Neutrophil (primary cell): ENCODE measurements at regions not wholly inside any gene's neighbourhood (a gene's known extent, or its start where the extent isn't known, plus 50 kb on each side); places are given as distances from the start of the nearest gene placed in this dataset.

ENCODE experiments used
- H3K27ac ChIP-seq: fragments of 200-600 bp; sonication (generic); 2 replicates; pipeline ENCODE4 v1.5.1; 2016; ENCODE audit warnings: mild to moderate bottlenecking, moderate library complexity
- H3K27me3 ChIP-seq: fragments of 200-600 bp; sonication (generic); 2 replicates; pipeline ENCODE4 v1.6.0; 2016; ENCODE audit warnings: mild to moderate bottlenecking
- H3K36me3 ChIP-seq: fragments of 200-600 bp; sonication (generic); 2 replicates; pipeline ENCODE4 v1.5.1; 2017
- H3K4me1 ChIP-seq, 2 experiments: fragments of 200-600 bp in 1 of 2; sonication (generic) in 1 of 2; 1 replicate in 1 of 2; 2 replicates in 1 of 2; pipeline versions ENCODE4 v1.5.1 to v1.6.1; 2013 to 2016; ENCODE audit warnings: low read depth in 1 of 2, low read length in 1 of 2, mild to moderate bottlenecking in 1 of 2, moderate library complexity in 1 of 2; ENCODE audit not compliant: control insufficient read depth in 1 of 2, insufficient read depth in 1 of 2
- H3K4me3 ChIP-seq, 2 experiments: fragments of 200-600 bp in 1 of 2; sonication (generic) in 1 of 2; 1 replicate in 1 of 2; 2 replicates in 1 of 2; pipeline ENCODE4 v1.5.1; 2013 to 2016; ENCODE audit warnings: low read depth in 1 of 2, low read length in 1 of 2, mild to moderate bottlenecking in 1 of 2, moderate library complexity in 1 of 2
- H3K9me3 ChIP-seq: fragments of 200-600 bp; sonication (generic); 2 replicates; pipeline ENCODE4 v1.5.1; 2016
- TF ChIP-seq, protein P1 (sequence below): fragments of 200-600 bp; sonication (generic); IDR thresholded peaks from 2 replicates; pipeline ENCODE4 v1.5.1; 2016; ENCODE audit warnings: antibody characterized with exemption

DNA sequence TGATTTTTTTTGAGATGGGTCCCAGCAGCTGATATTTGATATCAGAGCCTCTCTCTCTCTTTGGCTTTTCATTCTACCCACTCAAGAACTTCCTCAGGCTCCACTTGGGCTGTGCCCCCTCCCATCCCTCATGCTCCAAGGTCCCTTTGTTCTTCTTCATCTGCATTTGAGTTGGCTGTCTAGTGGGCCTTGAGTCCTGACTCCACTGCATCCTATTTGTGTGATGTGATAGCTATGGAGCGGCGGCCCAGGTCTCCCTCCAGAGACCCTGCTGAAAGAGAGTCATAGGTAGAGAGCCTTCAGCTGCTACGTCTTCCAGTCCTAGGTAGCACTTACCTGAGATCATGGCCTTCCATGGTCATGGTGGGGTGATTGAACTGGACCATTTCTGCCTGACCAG, 123.1 kb upstream of the VRK1 start:
- TF ChIP-seq, protein P1, sequence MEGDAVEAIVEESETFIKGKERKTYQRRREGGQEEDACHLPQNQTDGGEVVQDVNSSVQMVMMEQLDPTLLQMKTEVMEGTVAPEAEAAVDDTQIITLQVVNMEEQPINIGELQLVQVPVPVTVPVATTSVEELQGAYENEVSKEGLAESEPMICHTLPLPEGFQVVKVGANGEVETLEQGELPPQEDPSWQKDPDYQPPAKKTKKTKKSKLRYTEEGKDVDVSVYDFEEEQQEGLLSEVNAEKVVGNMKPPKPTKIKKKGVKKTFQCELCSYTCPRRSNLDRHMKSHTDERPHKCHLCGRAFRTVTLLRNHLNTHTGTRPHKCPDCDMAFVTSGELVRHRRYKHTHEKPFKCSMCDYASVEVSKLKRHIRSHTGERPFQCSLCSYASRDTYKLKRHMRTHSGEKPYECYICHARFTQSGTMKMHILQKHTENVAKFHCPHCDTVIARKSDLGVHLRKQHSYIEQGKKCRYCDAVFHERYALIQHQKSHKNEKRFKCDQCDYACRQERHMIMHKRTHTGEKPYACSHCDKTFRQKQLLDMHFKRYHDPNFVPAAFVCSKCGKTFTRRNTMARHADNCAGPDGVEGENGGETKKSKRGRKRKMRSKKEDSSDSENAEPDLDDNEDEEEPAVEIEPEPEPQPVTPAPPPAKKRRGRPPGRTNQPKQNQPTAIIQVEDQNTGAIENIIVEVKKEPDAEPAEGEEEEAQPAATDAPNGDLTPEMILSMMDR, result no peak
- no peaks in the 10 kb centered on the region for H3K4me1 ChIP-seq
- no peaks in the 10 kb centered on the region for H3K36me3 ChIP-seq
- peaks cover 23% of the 10 kb centered on the region for H3K27me3 ChIP-seq
- no peaks in the 10 kb centered on the region for H3K9me3 ChIP-seq
- H3K4me3 ChIP-seq, result no peak overlapping the region
- no peak overlapping the region for H3K27ac ChIP-seq

DNA sequence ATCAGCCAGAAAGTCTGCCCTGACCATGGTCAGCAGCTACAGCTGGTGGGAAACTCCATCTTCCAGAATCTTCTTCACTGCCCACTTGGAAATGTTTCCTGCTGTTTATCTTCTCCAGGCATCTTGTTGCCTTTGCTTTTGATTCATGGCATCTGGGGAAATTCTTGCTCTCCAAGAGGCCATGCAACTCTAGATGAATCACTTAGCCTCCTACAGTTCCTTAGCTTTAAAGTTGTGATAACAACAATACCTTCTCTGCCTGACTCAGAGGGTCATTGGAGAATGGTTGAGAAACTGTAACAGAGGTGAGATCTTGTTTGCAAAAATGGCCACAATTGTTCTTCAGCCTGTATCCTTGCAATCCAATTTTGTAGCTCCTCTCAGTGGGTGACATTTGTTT, 121.0 kb upstream of the VRK1 start:
- TF ChIP-seq, protein P1, result no peak

DNA sequence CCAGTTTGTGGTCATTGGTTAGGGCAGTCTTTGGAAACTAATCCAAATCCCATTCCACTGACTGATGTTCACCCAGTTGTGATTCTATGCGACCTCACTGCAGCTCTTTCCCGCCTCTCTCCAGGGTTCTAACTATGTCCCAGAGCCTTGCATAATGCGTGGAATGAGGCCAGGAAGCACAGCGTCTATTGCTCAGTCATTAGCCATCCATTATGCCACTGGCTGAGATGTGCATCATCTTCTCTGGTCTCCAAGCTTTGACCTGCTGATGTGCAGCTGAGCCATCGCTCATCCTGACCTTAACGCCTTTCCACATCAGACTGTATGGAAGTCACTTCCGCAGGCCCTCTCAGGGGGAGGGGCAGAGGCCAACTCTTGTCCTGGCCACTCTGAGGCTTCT, 115.4 kb upstream of the VRK1 start:
- H3K27ac ChIP-seq, result no peak overlapping the region
- TF ChIP-seq, protein P1, result no peak
- H3K36me3 ChIP-seq, result no peaks in the 10 kb centered on the region

More for the DNA sequence above, 121.0 kb upstream of the VRK1 start:
- Histone ChIP-seq H3K27me3 (peaks cover 23% of the 10 kb centered on the region), H3K4me1 (no peaks in the 10 kb centered on the region), H3K4me3 (no peak overlapping the region), H3K27ac (no peak overlapping the region), H3K9me3 (no peaks in the 10 kb centered on the region), H3K36me3 (no peaks in the 10 kb centered on the region)

DNA sequence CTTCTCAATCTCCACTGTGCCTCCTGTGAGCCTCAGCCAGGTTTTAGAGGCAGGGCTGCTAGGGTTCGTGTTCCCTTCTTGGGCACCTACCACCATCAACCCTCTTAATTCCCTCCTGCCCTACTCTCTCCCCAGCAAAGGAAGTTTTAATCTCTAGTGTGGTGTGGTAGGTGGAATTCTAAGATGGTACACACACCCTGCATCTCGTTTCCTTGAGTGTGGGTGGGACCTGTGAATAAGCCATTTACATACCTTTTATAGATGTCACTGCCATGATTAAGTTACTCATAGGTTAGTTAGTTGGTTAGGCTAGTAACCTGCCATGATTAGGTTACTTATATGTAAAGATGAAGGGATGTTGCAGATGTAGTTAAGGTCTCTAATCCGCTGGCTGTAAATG, 114.8 kb upstream of the VRK1 start:
- no peaks in the 10 kb centered on the region for H3K36me3 ChIP-seq
- H3K9me3 ChIP-seq, result no peaks in the 10 kb centered on the region
- H3K27ac ChIP-seq, result no peak overlapping the region
- H3K4me3 ChIP-seq, result no peak overlapping the region
- no peaks in the 10 kb centered on the region for H3K4me1 ChIP-seq
- TF ChIP-seq, protein P1, result no peak
- H3K27me3 ChIP-seq, result peaks cover 5% of the 10 kb centered on the region

More for the DNA sequence above, 115.4 kb upstream of the VRK1 start:
- no peaks in the 10 kb centered on the region for H3K4me1 ChIP-seq
- no peaks in the 10 kb centered on the region for H3K9me3 ChIP-seq
- H3K27me3 ChIP-seq, result peaks cover 5% of the 10 kb centered on the region
- no peak overlapping the region for H3K4me3 ChIP-seq

DNA sequence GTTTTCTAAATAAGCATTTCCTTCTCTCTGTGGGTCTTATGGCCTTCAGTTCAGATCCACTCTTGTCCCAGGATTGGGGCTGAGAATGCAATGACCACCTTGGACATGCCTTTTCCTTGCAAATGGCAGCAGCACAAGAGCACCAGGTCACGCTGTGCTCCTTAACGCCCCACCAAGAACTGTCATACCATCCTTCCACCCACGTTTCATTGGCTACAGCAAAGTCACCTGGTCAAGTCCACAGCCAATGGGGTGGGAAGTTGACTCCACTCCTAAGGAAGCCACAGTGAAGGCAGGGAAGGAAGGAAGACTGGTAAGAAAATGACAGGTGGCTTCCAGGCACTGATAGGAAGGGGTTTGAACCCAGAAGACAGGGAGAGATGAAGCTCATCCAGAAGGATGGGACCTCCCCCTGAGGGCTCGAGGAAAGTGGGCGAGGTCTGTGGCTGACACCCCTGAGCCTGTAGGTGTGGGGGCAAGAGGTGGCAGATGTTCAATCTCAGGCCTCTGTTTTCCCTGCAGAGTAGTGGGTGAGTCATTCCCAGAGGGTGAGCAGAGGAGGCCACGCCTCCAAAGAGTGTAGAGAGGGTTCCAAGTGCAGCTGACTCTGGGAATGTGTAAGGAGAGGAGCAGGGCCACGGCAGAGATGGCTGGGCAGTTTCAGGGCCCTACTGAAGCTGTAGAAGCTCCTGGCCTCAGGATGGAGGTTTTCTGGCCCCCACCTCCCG, 113.5 kb upstream of the VRK1 start:
- Histone ChIP-seq H3K27me3 (peaks cover 5% of the 10 kb centered on the region), H3K9me3 (no peaks in the 10 kb centered on the region), H3K4me1 (no peaks in the 10 kb centered on the region), H3K27ac (no peak overlapping the region), H3K4me3 (no peak overlapping the region), H3K36me3 (no peaks in the 10 kb centered on the region)
- TF ChIP-seq, protein P1, result no peak
